ENCODE measurements at regions not wholly inside any gene's neighbourhood (a gene's known extent, or its start where the extent isn't known, plus 50 kb on each side); places are given as distances from the start of the nearest gene placed in this dataset.

- TF ChIP-seq POLR2AphosphoS5 (IDR thresholded peaks at IDR 0.05; ENCODE audit: control insufficient read depth, insufficient read depth, low read depth, low read length) (no peak), ILK (tag; IDR thresholded peaks at IDR 0.05; ENCODE audit: borderline replicate concordance, low read depth) (no peak), CTCF (IDR thresholded peaks at IDR 0.05 in 2 of 3, conservative IDR thresholded peaks at IDR 0.05 in 1 of 3; ENCODE audit: insufficient read depth in 2 of 3, low read depth in 1 of 3, low read length in 3 of 3) (no peak), STAT6 (CRISPR knock-in tag; IDR thresholded peaks at IDR 0.05) (no peak), POLR2A (conservative IDR thresholded peaks at IDR 0.05) (no peak), SP2 (IDR thresholded peaks at IDR 0.05; ENCODE audit: extremely low read depth, low read depth, low read length, poor library complexity, severe bottlenecking) (no peak), ZNF263 (CRISPR knock-in tag; IDR thresholded peaks at IDR 0.05; ENCODE audit: borderline replicate concordance) (no peak)
- TF ChIP-seq, protein P1, sequence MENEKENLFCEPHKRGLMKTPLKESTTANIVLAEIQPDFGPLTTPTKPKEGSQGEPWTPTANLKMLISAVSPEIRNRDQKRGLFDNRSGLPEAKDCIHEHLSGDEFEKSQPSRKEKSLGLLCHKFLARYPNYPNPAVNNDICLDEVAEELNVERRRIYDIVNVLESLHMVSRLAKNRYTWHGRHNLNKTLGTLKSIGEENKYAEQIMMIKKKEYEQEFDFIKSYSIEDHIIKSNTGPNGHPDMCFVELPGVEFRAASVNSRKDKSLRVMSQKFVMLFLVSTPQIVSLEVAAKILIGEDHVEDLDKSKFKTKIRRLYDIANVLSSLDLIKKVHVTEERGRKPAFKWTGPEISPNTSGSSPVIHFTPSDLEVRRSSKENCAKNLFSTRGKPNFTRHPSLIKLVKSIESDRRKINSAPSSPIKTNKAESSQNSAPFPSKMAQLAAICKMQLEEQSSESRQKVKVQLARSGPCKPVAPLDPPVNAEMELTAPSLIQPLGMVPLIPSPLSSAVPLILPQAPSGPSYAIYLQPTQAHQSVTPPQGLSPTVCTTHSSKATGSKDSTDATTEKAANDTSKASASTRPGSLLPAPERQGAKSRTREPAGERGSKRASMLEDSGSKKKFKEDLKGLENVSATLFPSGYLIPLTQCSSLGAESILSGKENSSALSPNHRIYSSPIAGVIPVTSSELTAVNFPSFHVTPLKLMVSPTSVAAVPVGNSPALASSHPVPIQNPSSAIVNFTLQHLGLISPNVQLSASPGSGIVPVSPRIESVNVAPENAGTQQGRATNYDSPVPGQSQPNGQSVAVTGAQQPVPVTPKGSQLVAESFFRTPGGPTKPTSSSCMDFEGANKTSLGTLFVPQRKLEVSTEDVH (IDR thresholded peaks at IDR 0.05; ENCODE audit: low read depth, partially characterized antibody), result no peak
Measured at GRCh38 chr5:145502906-145503305, 332.2 kb downstream of the PRELID2 start.

All from K562 (cell line).